Upper lobe of left lung (tissue), 6 donors: ENCODE measurements at regions not wholly inside any gene's neighbourhood (a gene's known extent, or its start where the extent isn't known, plus 50 kb on each side); places are given as distances from the start of the nearest gene placed in this dataset.

ENCODE experiments used
- ATAC-seq, 2 donors: fragments of 200-7000 bp; cut with Tn5 transposase; one replicate each; pipeline ENCODE4 v1.9.1; 2022; ENCODE audit warnings: mild to moderate bottlenecking in 2 of 2, moderate library complexity in 2 of 2; ENCODE audit not compliant: low FRiP score in 2 of 2
- DNase-seq, 2 donors: peaks; one replicate each; pipeline ENCODE4 v3.0.0-alpha.2; 2019 to 2020
- H3K27ac ChIP-seq, 4 donors: fragments of 200-600 bp; sonication (generic); one replicate each; pipeline ENCODE4 v1.5.1; 2016 to 2019
- H3K27me3 ChIP-seq, 4 donors: fragments of 200-600 bp; sonication (generic); one replicate each; pipeline ENCODE4 v1.5.1; 2017 to 2019
- H3K36me3 ChIP-seq, 4 donors: fragments of 200-600 bp; sonication (generic); one replicate each; pipeline ENCODE4 v1.5.1; 2016 to 2019
- H3K4me1 ChIP-seq, 4 donors: fragments of 200-600 bp; sonication (generic); one replicate each; pipeline ENCODE4 v1.5.1; 2018 to 2019
- H3K4me3 ChIP-seq, 4 donors: fragments of 200-600 bp; sonication (generic); one replicate each; pipeline ENCODE4 v1.5.1; 2017 to 2019; ENCODE audit warnings: mild to moderate bottlenecking in 2 of 4, moderate library complexity in 1 of 4
- H3K9me3 ChIP-seq, 4 donors: fragments of 200-600 bp; sonication (generic); one replicate each; pipeline ENCODE4 v1.5.1; 2018 to 2019
- EP300 ChIP-seq, 4 donors: sonication (generic); formaldehyde crosslinking; IDR thresholded peaks; one replicate each; pipeline ENCODE4 v1.5.1; 2017; ENCODE audit warnings: antibody characterized with exemption in 4 of 4, control low read depth in 2 of 4
- POLR2A ChIP-seq, 4 donors: fragments of 450-650 bp; IDR thresholded peaks; one replicate each; pipeline ENCODE4 v1.5.1; 2016 to 2017; ENCODE audit warnings: antibody characterized with exemption in 4 of 4, mild to moderate bottlenecking in 2 of 4
- POLR2AphosphoS5 ChIP-seq, 2 donors: sonication (generic); formaldehyde crosslinking; IDR thresholded peaks; one replicate each; pipeline ENCODE4 v1.5.1; 2017; ENCODE audit warnings: antibody characterized with exemption in 2 of 2
- WGBS, 2 donors: methylation state at CpG; one replicate each; pipeline ENCODE4 v1.1.5; 2017 to 2018; 5-methylcytosine and 5-hydroxymethylcytosine counted together
- TF ChIP-seq, protein P1 (sequence below), 6 experiments: fragments of 450-650 bp in 4 of 6; fragments of 200-600 bp in 2 of 6; sonication (generic) in 2 of 6; IDR thresholded peaks; one replicate each; pipeline ENCODE4 v1.5.1; 2016 to 2019; ENCODE audit warnings: antibody characterized with exemption in 6 of 6
- donor health status: DM: no; HTN: no; CAD: no; lungs with moderate emphysema.
- donor health status: DM: no; HTN: yes; CAD: no; lungs with severe emphysema.

GRCh38 chr2:174669336-174669735 lies 71.7 kb upstream of the WIPF1 start:
- H3K4me1 ChIP-seq = peaks cover 5 to 23% (median 9%) of the 10 kb centered on the region in 4 donors
- TF ChIP-seq EP300 (IDR thresholded peaks at IDR 0.05) (no peak), POLR2AphosphoS5 (IDR thresholded peaks at IDR 0.05) (no peak), POLR2A (IDR thresholded peaks at IDR 0.05) (no peak)
- TF ChIP-seq, protein P1, sequence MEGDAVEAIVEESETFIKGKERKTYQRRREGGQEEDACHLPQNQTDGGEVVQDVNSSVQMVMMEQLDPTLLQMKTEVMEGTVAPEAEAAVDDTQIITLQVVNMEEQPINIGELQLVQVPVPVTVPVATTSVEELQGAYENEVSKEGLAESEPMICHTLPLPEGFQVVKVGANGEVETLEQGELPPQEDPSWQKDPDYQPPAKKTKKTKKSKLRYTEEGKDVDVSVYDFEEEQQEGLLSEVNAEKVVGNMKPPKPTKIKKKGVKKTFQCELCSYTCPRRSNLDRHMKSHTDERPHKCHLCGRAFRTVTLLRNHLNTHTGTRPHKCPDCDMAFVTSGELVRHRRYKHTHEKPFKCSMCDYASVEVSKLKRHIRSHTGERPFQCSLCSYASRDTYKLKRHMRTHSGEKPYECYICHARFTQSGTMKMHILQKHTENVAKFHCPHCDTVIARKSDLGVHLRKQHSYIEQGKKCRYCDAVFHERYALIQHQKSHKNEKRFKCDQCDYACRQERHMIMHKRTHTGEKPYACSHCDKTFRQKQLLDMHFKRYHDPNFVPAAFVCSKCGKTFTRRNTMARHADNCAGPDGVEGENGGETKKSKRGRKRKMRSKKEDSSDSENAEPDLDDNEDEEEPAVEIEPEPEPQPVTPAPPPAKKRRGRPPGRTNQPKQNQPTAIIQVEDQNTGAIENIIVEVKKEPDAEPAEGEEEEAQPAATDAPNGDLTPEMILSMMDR (IDR thresholded peaks at IDR 0.05) = no peak
- H3K4me3 ChIP-seq = no peak overlapping the region
- peaks cover 0 to 8% (median 5%) of the 10 kb centered on the region in 4 donors for H3K9me3 ChIP-seq
- H3K36me3 ChIP-seq = peaks cover 0 to 5% (median 0%) of the 10 kb centered on the region in 4 donors
- no peak overlapping the region for H3K27ac ChIP-seq
- 92 to 96% methylated on average over 5 of the region's 5 CpGs for WGBS, 2 donors
- DNase-seq = no peak
- ATAC-seq = no peak
- H3K27me3 ChIP-seq = no peaks in the 10 kb centered on the region

DNA sequence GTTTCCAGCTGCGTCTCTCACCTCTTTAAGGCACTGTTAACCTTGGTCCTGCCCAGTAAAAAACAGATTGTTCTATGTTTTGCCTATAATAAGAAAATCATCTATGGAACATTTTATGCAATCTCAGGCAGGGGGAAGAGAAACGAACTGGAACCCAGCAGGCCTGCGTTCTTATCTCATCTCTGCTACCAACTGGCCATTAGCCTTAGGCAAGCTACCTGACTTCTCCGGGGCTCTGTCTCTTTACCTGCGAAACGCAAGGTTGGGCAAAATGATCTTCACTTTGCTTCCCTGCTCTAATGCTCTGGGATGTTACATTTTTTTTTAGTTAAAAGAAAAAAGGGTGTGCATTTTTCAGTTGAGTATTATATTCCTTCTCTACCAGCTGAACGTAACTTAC lies 70.5 kb upstream of the WIPF1 start:
- H3K4me1 ChIP-seq = peaks cover 13 to 36% (median 18%) of the 10 kb centered on the region in 4 donors
- TF ChIP-seq, protein P1 (IDR thresholded peaks at IDR 0.05) = no peak
- TF ChIP-seq POLR2A (IDR thresholded peaks at IDR 0.05) (no peak), POLR2AphosphoS5 (IDR thresholded peaks at IDR 0.05) (no peak), EP300 (IDR thresholded peaks at IDR 0.05) (no peak)
- H3K27me3 ChIP-seq = no peaks in the 10 kb centered on the region
- WGBS, 2 donors = 85 to 88% methylated on average over 7 of the region's 7 CpGs
- peaks cover 0 to under 1% (median 0%) of the 10 kb centered on the region in 4 donors for H3K36me3 ChIP-seq
- H3K9me3 ChIP-seq = peaks cover 0 to 8% (median 5%) of the 10 kb centered on the region in 4 donors
- no peak for ATAC-seq
- DNase-seq = no peak
- no peak overlapping the region for H3K27ac ChIP-seq
- H3K4me3 ChIP-seq = no peak overlapping the region

DNA sequence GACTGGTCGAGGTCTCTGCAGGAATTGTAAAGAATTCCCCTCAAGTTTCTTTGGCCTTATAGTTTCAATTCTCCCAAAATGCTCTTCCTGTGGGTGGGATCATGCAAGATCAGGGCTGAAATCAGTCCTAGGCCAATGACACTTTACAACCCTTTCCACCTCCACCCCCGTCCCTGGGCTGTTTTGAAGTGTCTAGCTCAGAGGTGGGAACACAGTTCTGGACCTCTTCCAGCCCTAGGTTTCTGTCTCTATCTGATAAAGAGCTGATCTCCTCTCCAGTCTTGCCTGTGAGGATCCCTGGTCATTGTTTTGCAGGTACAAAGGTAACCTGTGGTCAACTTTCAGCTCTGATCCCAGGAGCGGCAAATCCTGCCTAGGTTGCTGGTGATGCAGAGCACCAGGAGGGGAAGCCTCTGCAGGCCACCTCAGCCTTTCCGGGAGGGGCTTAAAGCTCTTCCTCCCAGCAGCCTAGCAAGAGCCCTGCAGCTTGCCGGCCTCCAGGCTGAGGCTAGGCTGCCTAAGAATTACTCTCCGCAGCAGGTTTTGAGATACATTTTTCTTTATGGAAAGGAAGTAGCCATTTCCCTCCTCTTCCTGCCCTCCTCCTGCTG lies 69.8 kb upstream of the WIPF1 start:
- peaks cover 13 to 41% (median 19%) of the 10 kb centered on the region in 4 donors for H3K4me1 ChIP-seq
- DNase-seq = peak in 1 of 2 donors; percentile 31
- H3K36me3 ChIP-seq = no peaks in the 10 kb centered on the region

GRCh38 chr2:174666845-174667244 lies 69.2 kb upstream of the WIPF1 start:
- DNase-seq (no peak), ATAC-seq (no peak)
- Histone ChIP-seq H3K4me1 (peaks cover 16 to 42% (median 19%) of the 10 kb centered on the region in 4 donors), H3K27me3 (no peaks in the 10 kb centered on the region), H3K4me3 (no peak overlapping the region), H3K27ac (peak overlapping the region in 1 of 4 donors; percentile 53), H3K36me3 (no peaks in the 10 kb centered on the region), H3K9me3 (peaks cover 0 to 6% (median 4%) of the 10 kb centered on the region in 4 donors)
- TF ChIP-seq EP300 (IDR thresholded peaks at IDR 0.05) = no peak
- WGBS, 2 donors = 58 to 88% methylated on average over 5 of the region's 5 CpGs

More for the DNA sequence above, 69.8 kb upstream of the WIPF1 start:
- no peaks in the 10 kb centered on the region for H3K27me3 ChIP-seq
- peak overlapping the region in 1 of 4 donors; percentile 53 for H3K27ac ChIP-seq
- no peak for TF ChIP-seq POLR2AphosphoS5 (IDR thresholded peaks at IDR 0.05)
- no peak for TF ChIP-seq EP300 (IDR thresholded peaks at IDR 0.05)
- TF ChIP-seq, protein P1 (IDR thresholded peaks at IDR 0.05) = no peak
- no peak for TF ChIP-seq POLR2A (IDR thresholded peaks at IDR 0.05)
- peaks cover 0 to 6% (median 4%) of the 10 kb centered on the region in 4 donors for H3K9me3 ChIP-seq
- H3K4me3 ChIP-seq = no peak overlapping the region
- ATAC-seq = peak in 1 of 2 donors; percentile 32
- 32 to 54% methylated on average over 5 to 6 of the region's 6 CpGs for WGBS, 2 donors

DNA sequence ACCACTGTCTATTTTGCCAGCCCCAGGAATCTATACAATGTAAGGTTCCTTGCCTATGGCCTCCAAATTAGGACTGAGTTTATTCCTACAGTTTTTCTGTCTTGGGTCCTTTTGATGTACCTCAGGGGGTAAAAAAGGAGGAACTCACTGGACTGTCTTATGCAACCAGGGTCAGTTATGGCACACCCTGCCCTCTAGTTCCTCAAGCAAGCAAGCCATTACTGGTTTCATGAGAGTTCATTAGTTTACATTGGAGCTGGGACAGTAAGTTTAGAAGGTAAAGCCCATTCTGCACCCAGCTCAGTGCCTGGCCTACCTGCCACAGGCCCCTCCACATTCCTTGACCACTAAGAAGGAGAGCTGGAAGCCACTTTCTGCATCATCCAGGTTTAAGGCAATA lies 68.7 kb upstream of the WIPF1 start:
- Histone ChIP-seq H3K4me3 (no peak overlapping the region), H3K4me1 (peaks cover 16 to 42% (median 19%) of the 10 kb centered on the region in 4 donors), H3K27ac (peak overlapping the region in 1 of 4 donors; percentile 53), H3K27me3 (no peaks in the 10 kb centered on the region), H3K36me3 (no peaks in the 10 kb centered on the region), H3K9me3 (peaks cover 0 to 2% (median 0%) of the 10 kb centered on the region in 4 donors)
- TF ChIP-seq, protein P1 (IDR thresholded peaks at IDR 0.05) = no peak
- TF ChIP-seq POLR2A (IDR thresholded peaks at IDR 0.05) (no peak), EP300 (IDR thresholded peaks at IDR 0.05) (no peak), POLR2AphosphoS5 (IDR thresholded peaks at IDR 0.05) (no peak)
- ATAC-seq (peak; percentile 60 to 72), DNase-seq (peak in 1 of 2 donors; percentile 61)
